ENCODE measurements at regions not wholly inside any gene's neighbourhood (a gene's known extent, or its start where the extent isn't known, plus 50 kb on each side); places are given as distances from the start of the nearest gene placed in this dataset.

GRCh38 chr7:126026421-126027088 is 1096.9 kb upstream of the POT1 start:
- no CpG with 5 or more reads among the region's 3 CpGs for WGBS (ENCODE audit: insufficient coverage)
- no peak for DNase-seq
- Histone ChIP-seq H3K36me3 (ENCODE audit: control insufficient read depth in 4 of 4, insufficient read depth in 4 of 4, low read length in 3 of 4) (no peaks in the 10 kb centered on the region), H3K27me3 (replicated peaks in 2 of 5; ENCODE audit: control insufficient read depth in 4 of 5, insufficient read depth in 5 of 5, low read length in 4 of 5) (no peaks in the 10 kb centered on the region), H3K4me3 (ENCODE audit: control insufficient read depth in 1 of 7, extremely low read depth in 1 of 7, insufficient read depth in 4 of 7, low read depth in 2 of 7, low read length in 6 of 7) (no peak overlapping the region), H3K9me3 (ENCODE audit: control extremely low read depth in 1 of 5, control insufficient read depth in 4 of 5, insufficient read depth in 2 of 5, low read depth in 1 of 5, low read length in 4 of 5) (no peaks in the 10 kb centered on the region), H3K4me1 (ENCODE audit: control extremely low read depth in 1 of 4, control insufficient read depth in 4 of 4, insufficient read depth in 4 of 4, low read length in 3 of 4) (no peaks in the 10 kb centered on the region), H3K27ac (ENCODE audit: insufficient read depth in 1 of 2, low read depth in 1 of 2, low read length in 2 of 2, poor library complexity in 1 of 2, severe bottlenecking in 2 of 2) (no peak overlapping the region)
- ChIA-PET POLR2A (no interaction called here), CTCF (interaction anchor here (2.1 kb wide), 1 partner anchor 13 kb away, joined by 6 read pairs; no protein-coding TSS in a partner anchor)

- H3K4me3 ChIP-seq (ENCODE audit: control insufficient read depth in 1 of 7, extremely low read depth in 1 of 7, insufficient read depth in 4 of 7, low read depth in 2 of 7, low read length in 6 of 7): no peak overlapping the region
- H3K27ac ChIP-seq (ENCODE audit: insufficient read depth in 1 of 2, low read depth in 1 of 2, low read length in 2 of 2, poor library complexity in 1 of 2, severe bottlenecking in 2 of 2): no peak overlapping the region
- CTCF ChIA-PET: no interaction called here
- no peaks in the 10 kb centered on the region for H3K36me3 ChIP-seq (ENCODE audit: control insufficient read depth in 4 of 4, insufficient read depth in 4 of 4, low read length in 3 of 4)
- no peaks in the 10 kb centered on the region for H3K27me3 ChIP-seq (replicated peaks in 2 of 5; ENCODE audit: control insufficient read depth in 4 of 5, insufficient read depth in 5 of 5, low read length in 4 of 5)
- H3K4me1 ChIP-seq (ENCODE audit: control extremely low read depth in 1 of 4, control insufficient read depth in 4 of 4, insufficient read depth in 4 of 4, low read length in 3 of 4): no peaks in the 10 kb centered on the region
- H3K9me3 ChIP-seq (ENCODE audit: control extremely low read depth in 1 of 5, control insufficient read depth in 4 of 5, insufficient read depth in 2 of 5, low read depth in 1 of 5, low read length in 4 of 5): no peaks in the 10 kb centered on the region
- DNase-seq: no peak
- POLR2A ChIA-PET: no interaction called here
These were observed 1092.8 kb upstream of the POT1 start for GRCh38 chr7:126022452-126022851.

- Histone ChIP-seq H3K4me1 (ENCODE audit: control extremely low read depth in 1 of 4, control insufficient read depth in 4 of 4, insufficient read depth in 4 of 4, low read length in 3 of 4) (no peaks in the 10 kb centered on the region), H3K27ac (ENCODE audit: insufficient read depth in 1 of 2, low read depth in 1 of 2, low read length in 2 of 2, poor library complexity in 1 of 2, severe bottlenecking in 2 of 2) (no peak overlapping the region), H3K9me3 (ENCODE audit: control extremely low read depth in 1 of 5, control insufficient read depth in 4 of 5, insufficient read depth in 2 of 5, low read depth in 1 of 5, low read length in 4 of 5) (peaks cover 0 to 1% (median 0%) of the 10 kb centered on the region in 5 experiments), H3K36me3 (ENCODE audit: control insufficient read depth in 4 of 4, insufficient read depth in 4 of 4, low read length in 3 of 4) (no peaks in the 10 kb centered on the region), H3K27me3 (replicated peaks in 2 of 5; ENCODE audit: control insufficient read depth in 4 of 5, insufficient read depth in 5 of 5, low read length in 4 of 5) (no peaks in the 10 kb centered on the region), H3K4me3 (ENCODE audit: control insufficient read depth in 1 of 7, extremely low read depth in 1 of 7, insufficient read depth in 4 of 7, low read depth in 2 of 7, low read length in 6 of 7) (no peak overlapping the region)
- ChIA-PET POLR2A (no interaction called here), CTCF (no interaction called here)
- 100% methylated on average over 1 of the region's 1 CpG for WGBS (ENCODE audit: insufficient coverage)
- no peak for DNase-seq
These were observed 1087.1 kb upstream of the POT1 start for GRCh38 chr7:126016722-126017121.

GRCh38 chr7:126005064-126005463 is 1075.4 kb upstream of the POT1 start:
- Histone ChIP-seq H3K27me3 (replicated peaks in 2 of 5; ENCODE audit: control insufficient read depth in 4 of 5, insufficient read depth in 5 of 5, low read length in 4 of 5) (no peaks in the 10 kb centered on the region), H3K36me3 (ENCODE audit: control insufficient read depth in 4 of 4, insufficient read depth in 4 of 4, low read length in 3 of 4) (no peaks in the 10 kb centered on the region), H3K9me3 (ENCODE audit: control extremely low read depth in 1 of 5, control insufficient read depth in 4 of 5, insufficient read depth in 2 of 5, low read depth in 1 of 5, low read length in 4 of 5) (peaks cover 0 to 1% (median 0%) of the 10 kb centered on the region in 5 experiments), H3K4me1 (ENCODE audit: control extremely low read depth in 1 of 4, control insufficient read depth in 4 of 4, insufficient read depth in 4 of 4, low read length in 3 of 4) (no peaks in the 10 kb centered on the region), H3K27ac (ENCODE audit: insufficient read depth in 1 of 2, low read depth in 1 of 2, low read length in 2 of 2, poor library complexity in 1 of 2, severe bottlenecking in 2 of 2) (no peak overlapping the region), H3K4me3 (ENCODE audit: control insufficient read depth in 1 of 7, extremely low read depth in 1 of 7, insufficient read depth in 4 of 7, low read depth in 2 of 7, low read length in 6 of 7) (no peak overlapping the region)
- WGBS (ENCODE audit: insufficient coverage): 83% methylated on average over 1 of the region's 4 CpGs
- no peak for DNase-seq
- CTCF ChIA-PET: no interaction called here
- POLR2A ChIA-PET: no interaction called here

GRCh38 chr7:126001349-126001748 is 1071.7 kb upstream of the POT1 start:
- ChIA-PET CTCF (no interaction called here), POLR2A (interaction anchor here (0.6 kb wide), 1 partner anchor 176 kb away, joined by 4 read pairs; no protein-coding TSS in a partner anchor)
- WGBS (ENCODE audit: insufficient coverage): 50% methylated on average over 1 of the region's 1 CpG

GRCh38 chr7:125984795-125985194 is 1055.2 kb upstream of the POT1 start:
- WGBS (ENCODE audit: insufficient coverage): no CpG with 5 or more reads among the region's 3 CpGs

More at GRCh38 chr7:126001349-126001748, 1071.7 kb upstream of the POT1 start:
- no peak for DNase-seq
- no peak overlapping the region for H3K27ac ChIP-seq (ENCODE audit: insufficient read depth in 1 of 2, low read depth in 1 of 2, low read length in 2 of 2, poor library complexity in 1 of 2, severe bottlenecking in 2 of 2)
- no peaks in the 10 kb centered on the region for H3K27me3 ChIP-seq (replicated peaks in 2 of 5; ENCODE audit: control insufficient read depth in 4 of 5, insufficient read depth in 5 of 5, low read length in 4 of 5)
- no peak overlapping the region for H3K4me3 ChIP-seq (ENCODE audit: control insufficient read depth in 1 of 7, extremely low read depth in 1 of 7, insufficient read depth in 4 of 7, low read depth in 2 of 7, low read length in 6 of 7)
- no peaks in the 10 kb centered on the region for H3K4me1 ChIP-seq (ENCODE audit: control extremely low read depth in 1 of 4, control insufficient read depth in 4 of 4, insufficient read depth in 4 of 4, low read length in 3 of 4)
- H3K9me3 ChIP-seq (ENCODE audit: control extremely low read depth in 1 of 5, control insufficient read depth in 4 of 5, insufficient read depth in 2 of 5, low read depth in 1 of 5, low read length in 4 of 5): peaks cover 0 to 3% (median 3%) of the 10 kb centered on the region in 5 experiments
- no peaks in the 10 kb centered on the region for H3K36me3 ChIP-seq (ENCODE audit: control insufficient read depth in 4 of 4, insufficient read depth in 4 of 4, low read length in 3 of 4)

GRCh38 chr7:125971656-125972055 is 1042.0 kb upstream of the POT1 start:
- H3K27me3 ChIP-seq (replicated peaks in 2 of 5; ENCODE audit: control insufficient read depth in 4 of 5, insufficient read depth in 5 of 5, low read length in 4 of 5): no peaks in the 10 kb centered on the region
- ChIA-PET CTCF (no interaction called here), POLR2A (no interaction called here)
- no peaks in the 10 kb centered on the region for H3K4me1 ChIP-seq (ENCODE audit: control extremely low read depth in 1 of 4, control insufficient read depth in 4 of 4, insufficient read depth in 4 of 4, low read length in 3 of 4)
- WGBS (ENCODE audit: insufficient coverage): 100% methylated on average over 1 of the region's 2 CpGs
- no peaks in the 10 kb centered on the region for H3K9me3 ChIP-seq (ENCODE audit: control extremely low read depth in 1 of 5, control insufficient read depth in 4 of 5, insufficient read depth in 2 of 5, low read depth in 1 of 5, low read length in 4 of 5)
- H3K4me3 ChIP-seq (ENCODE audit: control insufficient read depth in 1 of 7, extremely low read depth in 1 of 7, insufficient read depth in 4 of 7, low read depth in 2 of 7, low read length in 6 of 7): no peak overlapping the region
- no peaks in the 10 kb centered on the region for H3K36me3 ChIP-seq (ENCODE audit: control insufficient read depth in 4 of 4, insufficient read depth in 4 of 4, low read length in 3 of 4)
- DNase-seq: no peak
- no peak overlapping the region for H3K27ac ChIP-seq (ENCODE audit: insufficient read depth in 1 of 2, low read depth in 1 of 2, low read length in 2 of 2, poor library complexity in 1 of 2, severe bottlenecking in 2 of 2)

More at GRCh38 chr7:125984795-125985194, 1055.2 kb upstream of the POT1 start:
- Histone ChIP-seq H3K9me3 (ENCODE audit: control extremely low read depth in 1 of 5, control insufficient read depth in 4 of 5, insufficient read depth in 2 of 5, low read depth in 1 of 5, low read length in 4 of 5) (no peaks in the 10 kb centered on the region), H3K27me3 (replicated peaks in 2 of 5; ENCODE audit: control insufficient read depth in 4 of 5, insufficient read depth in 5 of 5, low read length in 4 of 5) (no peaks in the 10 kb centered on the region), H3K36me3 (ENCODE audit: control insufficient read depth in 4 of 4, insufficient read depth in 4 of 4, low read length in 3 of 4) (no peaks in the 10 kb centered on the region), H3K4me1 (ENCODE audit: control extremely low read depth in 1 of 4, control insufficient read depth in 4 of 4, insufficient read depth in 4 of 4, low read length in 3 of 4) (no peaks in the 10 kb centered on the region), H3K4me3 (ENCODE audit: control insufficient read depth in 1 of 7, extremely low read depth in 1 of 7, insufficient read depth in 4 of 7, low read depth in 2 of 7, low read length in 6 of 7) (no peak overlapping the region), H3K27ac (ENCODE audit: insufficient read depth in 1 of 2, low read depth in 1 of 2, low read length in 2 of 2, poor library complexity in 1 of 2, severe bottlenecking in 2 of 2) (no peak overlapping the region)
- POLR2A ChIA-PET: no interaction called here
- CTCF ChIA-PET: no interaction called here
- DNase-seq: no peak
